CD4-positive, alpha-beta memory T cell (primary cell): ENCODE measurements at regions not wholly inside any gene's neighbourhood (a gene's known extent, or its start where the extent isn't known, plus 50 kb on each side); places are given as distances from the start of the nearest gene placed in this dataset.

Experiments used
- CTCF ChIA-PET: fragments of 350-600 bp; sonication (Branson Sonifier 250); formaldehyde crosslinking; loops from one replicate; lab custom pipeline; 2021; ENCODE audit warnings: inconsistent platforms; ENCODE audit not compliant: partially characterized antibody; lab: Charles Lee
- POLR2A ChIA-PET: fragments of 350-600 bp; sonication (Branson Sonifier 250); formaldehyde crosslinking; loops from one replicate; lab custom pipeline; 2021; ENCODE audit not compliant: partially characterized antibody; lab: Charles Lee
- DNase-seq, 5 donors: peaks; one replicate each; pipeline versions ENCODE4 v3.0.0 to v3.0.0-alpha.2; 2020 to 2022; ENCODE audit warnings: mixed read lengths in 1 of 5
- H3K27ac ChIP-seq: one replicate; pipeline ENCODE4 v1.7.0; 2013; ENCODE audit warnings: low read depth, low read length
- H3K27me3 ChIP-seq: 2 replicates; pipeline ENCODE4 v1.7.0; 2013; ENCODE audit warnings: mild to moderate bottlenecking, low read length, moderate library complexity; ENCODE audit not compliant: insufficient read depth
- H3K36me3 ChIP-seq: 2 replicates; pipeline ENCODE4 v1.7.0; 2013; ENCODE audit warnings: mild to moderate bottlenecking, low read length, moderate library complexity; ENCODE audit not compliant: insufficient read depth
- H3K4me1 ChIP-seq: 2 replicates; pipeline ENCODE4 v1.7.0; 2013; ENCODE audit warnings: mild to moderate bottlenecking, low read length, moderate library complexity; ENCODE audit not compliant: insufficient read depth
- H3K4me3 ChIP-seq, 2 donors: one replicate each; pipeline ENCODE4 v1.7.0; 2013; ENCODE audit warnings: low read length in 2 of 2, mild to moderate bottlenecking in 1 of 2
- H3K9me3 ChIP-seq, 2 donors: one replicate each; pipeline ENCODE4 v1.7.0; 2013; ENCODE audit warnings: low read length in 2 of 2, control low read depth in 1 of 2; ENCODE audit not compliant: control insufficient read depth in 1 of 2
- H3K27ac Mint-ChIP-seq, 7 donors: one replicate each; pipeline ENCODE4 v1.8.0; 2020 to 2021; ENCODE audit warnings: mixed read lengths in 7 of 7, mild to moderate bottlenecking in 6 of 7, inconsistent platforms in 3 of 7, moderate library complexity in 3 of 7
- H3K27me3 Mint-ChIP-seq, 2 donors: one replicate each; pipeline ENCODE4 v1.8.0; 2020 to 2021; ENCODE audit warnings: mixed read lengths in 2 of 2
- H3K36me3 Mint-ChIP-seq, 2 donors: one replicate each; pipeline ENCODE4 v1.8.0; 2020 to 2021; ENCODE audit warnings: mixed read lengths in 2 of 2, inconsistent platforms in 1 of 2, mild to moderate bottlenecking in 1 of 2
- H3K4me1 Mint-ChIP-seq, 4 donors: one replicate each; pipeline ENCODE4 v1.8.0; 2020 to 2021; ENCODE audit warnings: mixed read lengths in 4 of 4, mild to moderate bottlenecking in 1 of 4
- H3K4me3 Mint-ChIP-seq, 8 donors: one replicate each; pipeline ENCODE4 v1.8.0; 2020 to 2021; ENCODE audit warnings: mixed read lengths in 8 of 8, mild to moderate bottlenecking in 7 of 8, moderate library complexity in 6 of 8, inconsistent platforms in 3 of 8
- H3K9me3 Mint-ChIP-seq, 8 donors: one replicate each; pipeline ENCODE4 v1.8.0; 2020 to 2021; ENCODE audit warnings: mixed read lengths in 8 of 8, mild to moderate bottlenecking in 5 of 8, inconsistent platforms in 3 of 8, moderate library complexity in 1 of 8
- intact Hi-C: fragments of 100-400 bp; cut with micrococcal nuclease; formaldehyde crosslinking; loops from one replicate; pipeline ENCODE4 v1.15.1; 2023

DNA sequence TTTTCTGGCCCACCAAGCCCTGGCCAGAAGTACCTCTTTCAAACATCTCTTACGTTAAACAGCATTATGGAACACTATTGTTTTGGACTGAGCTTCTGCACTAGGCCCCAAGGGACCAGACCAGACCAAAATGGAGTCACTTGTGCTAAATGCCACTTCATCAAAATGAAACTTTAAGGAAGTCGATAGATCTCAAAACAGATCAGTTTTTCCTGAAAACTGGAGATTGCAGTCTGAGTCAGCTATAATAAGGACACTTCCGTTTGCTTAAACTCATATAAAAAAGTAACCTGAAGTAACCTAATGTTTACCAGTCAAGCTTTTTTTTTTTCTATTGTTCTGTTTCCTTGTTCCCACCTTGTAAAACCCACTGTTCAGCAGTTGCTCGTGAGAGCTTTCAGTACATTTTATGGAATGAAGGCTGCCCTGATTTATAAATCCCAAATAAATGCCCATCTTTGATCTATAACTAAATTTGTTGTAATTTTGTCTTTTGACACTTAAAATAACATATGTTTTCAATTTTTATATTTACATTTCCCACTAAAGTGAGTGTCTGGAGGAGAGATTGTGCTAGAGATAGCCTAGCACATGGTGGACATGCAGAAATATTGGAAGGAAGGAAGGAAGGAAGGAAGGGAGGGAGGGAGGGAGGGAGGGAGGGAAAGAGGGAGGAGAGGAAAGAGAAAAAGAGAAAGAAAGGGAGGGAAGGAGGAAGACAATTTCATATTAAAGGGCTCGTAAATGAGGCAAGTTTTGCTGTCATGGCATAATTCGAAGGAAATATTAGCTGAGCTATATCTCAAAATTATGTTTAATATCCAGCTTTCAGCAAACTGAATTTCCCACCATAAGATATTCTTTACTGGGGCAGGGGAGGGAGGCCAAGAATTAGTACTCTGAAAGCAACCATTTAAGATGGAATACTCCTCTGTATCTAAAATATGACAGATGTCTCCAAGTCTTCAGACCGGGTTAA lies 77.0 kb upstream of the CXADR start:
- Mint-ChIP-seq H3K4me1 (peaks cover 0 to 1% (median 0%) of the 10 kb centered on the region in 4 donors), H3K27me3 (peaks cover 5 to 11% of the 10 kb centered on the region in 2 donors), H3K4me3 (no peak overlapping the region), H3K9me3 (peaks cover 0 to 3% (median 0%) of the 10 kb centered on the region in 8 donors), H3K27ac (no peak overlapping the region), H3K36me3 (no peaks in the 10 kb centered on the region)
- ChIA-PET CTCF (no interaction called here), POLR2A (no interaction called here)
- H3K36me3 ChIP-seq = no peaks in the 10 kb centered on the region
- no peaks in the 10 kb centered on the region for H3K4me1 ChIP-seq
- H3K27ac ChIP-seq = no peak overlapping the region
- intact Hi-C loops = no loop called here
- no peaks in the 10 kb centered on the region for H3K9me3 ChIP-seq
- no peaks in the 10 kb centered on the region for H3K27me3 ChIP-seq
- no peak overlapping the region for H3K4me3 ChIP-seq
- DNase-seq = no peak

DNA sequence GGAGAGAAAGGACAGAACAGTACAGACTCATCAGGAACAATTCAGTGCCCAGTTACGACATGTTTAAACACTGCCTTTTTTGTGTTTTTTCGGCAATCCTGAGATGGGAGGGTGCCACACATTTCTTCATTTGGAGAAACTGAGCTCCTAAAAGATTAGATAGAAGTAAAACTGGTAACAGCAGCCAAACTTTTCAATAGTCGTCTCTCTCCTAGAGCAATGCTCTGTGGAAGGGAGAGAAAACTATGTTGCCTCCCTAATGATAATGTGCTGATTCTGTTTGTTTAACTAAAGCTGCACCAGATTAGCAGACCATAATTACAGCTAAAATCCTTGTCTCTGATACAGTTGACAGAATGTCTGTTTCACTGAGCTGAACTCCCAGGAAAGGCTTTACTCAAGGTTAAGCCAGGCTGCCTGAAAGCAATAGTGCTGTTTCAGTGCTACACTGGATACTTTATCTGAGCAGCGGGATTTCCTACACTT lies 76.2 kb upstream of the CXADR start:
- no peak for DNase-seq

DNA sequence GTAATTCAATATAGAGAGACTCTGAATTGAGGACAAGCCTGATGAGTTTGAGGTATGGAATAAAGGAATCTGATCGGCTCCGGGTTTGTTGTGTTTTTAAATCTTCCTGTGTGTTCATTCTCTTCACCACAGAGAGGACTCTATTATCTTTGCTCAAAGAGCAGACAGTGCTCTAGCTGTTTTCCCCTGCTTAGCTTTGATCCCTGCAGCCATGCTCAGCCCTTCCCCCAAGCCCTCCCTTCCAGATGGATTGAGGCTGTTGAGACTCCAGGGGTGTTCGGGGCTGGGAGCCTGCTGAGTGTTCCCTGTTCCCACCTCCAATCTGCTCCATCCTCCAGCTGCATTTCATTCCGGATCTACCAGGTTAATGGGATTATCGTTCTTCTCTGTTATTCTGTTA lies 74.2 kb upstream of the CXADR start:
- no peak overlapping the region for H3K4me3 Mint-ChIP-seq
- H3K4me3 ChIP-seq = no peak overlapping the region
- H3K27ac ChIP-seq = no peak overlapping the region
- H3K27ac Mint-ChIP-seq = no peak overlapping the region
- no peaks in the 10 kb centered on the region for H3K9me3 ChIP-seq
- CTCF ChIA-PET = no interaction called here
- H3K27me3 ChIP-seq = no peaks in the 10 kb centered on the region
- H3K36me3 Mint-ChIP-seq = no peaks in the 10 kb centered on the region
- peaks cover 0 to 1% (median 0%) of the 10 kb centered on the region in 4 donors for H3K4me1 Mint-ChIP-seq
- no peak for DNase-seq
- POLR2A ChIA-PET = no interaction called here
- H3K36me3 ChIP-seq = no peaks in the 10 kb centered on the region
- H3K4me1 ChIP-seq = no peaks in the 10 kb centered on the region
- intact Hi-C loops = no loop called here
- peaks cover 5 to 13% of the 10 kb centered on the region in 2 donors for H3K27me3 Mint-ChIP-seq
- peaks cover 0 to 3% (median 0%) of the 10 kb centered on the region in 8 donors for H3K9me3 Mint-ChIP-seq

More for the DNA sequence above, 76.2 kb upstream of the CXADR start:
- peaks cover 5 to 13% of the 10 kb centered on the region in 2 donors for H3K27me3 Mint-ChIP-seq
- CTCF ChIA-PET = no interaction called here
- Histone ChIP-seq H3K4me3 (no peak overlapping the region), H3K27ac (no peak overlapping the region), H3K36me3 (no peaks in the 10 kb centered on the region), H3K4me1 (no peaks in the 10 kb centered on the region), H3K27me3 (no peaks in the 10 kb centered on the region), H3K9me3 (no peaks in the 10 kb centered on the region)
- H3K9me3 Mint-ChIP-seq = peaks cover 0 to 3% (median 0%) of the 10 kb centered on the region in 8 donors
- no peaks in the 10 kb centered on the region for H3K36me3 Mint-ChIP-seq
- intact Hi-C loops = no loop called here
- no peak overlapping the region for H3K4me3 Mint-ChIP-seq
- H3K27ac Mint-ChIP-seq = no peak overlapping the region
- POLR2A ChIA-PET = no interaction called here
- H3K4me1 Mint-ChIP-seq = peaks cover 0 to 1% (median 0%) of the 10 kb centered on the region in 4 donors

DNA sequence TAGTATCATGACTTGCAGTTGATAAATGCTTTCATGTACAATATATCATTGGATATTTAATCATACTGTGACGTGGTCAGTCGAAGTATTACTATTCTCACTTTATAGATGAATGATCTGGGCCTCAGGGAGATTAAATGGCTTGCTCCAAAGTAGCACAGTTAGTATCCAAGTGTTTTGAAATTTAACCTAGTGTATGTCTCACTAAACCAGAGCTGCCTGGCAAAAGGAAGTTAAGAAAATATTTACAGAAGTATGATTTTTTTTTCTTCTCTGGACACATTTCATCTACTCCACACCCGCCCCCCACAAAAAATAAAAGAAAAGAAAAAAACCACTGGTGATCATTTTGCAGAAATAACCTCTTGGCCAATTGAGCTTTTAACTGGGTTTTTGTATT lies 71.9 kb upstream of the CXADR start:
- Histone ChIP-seq H3K9me3 (no peaks in the 10 kb centered on the region), H3K27me3 (no peaks in the 10 kb centered on the region), H3K4me1 (no peaks in the 10 kb centered on the region), H3K27ac (no peak overlapping the region), H3K4me3 (no peak overlapping the region), H3K36me3 (no peaks in the 10 kb centered on the region)
- H3K9me3 Mint-ChIP-seq = peaks cover 0 to 3% (median 0%) of the 10 kb centered on the region in 8 donors
- H3K4me3 Mint-ChIP-seq = no peak overlapping the region
- H3K36me3 Mint-ChIP-seq = no peaks in the 10 kb centered on the region
- intact Hi-C loops = no loop called here
- no peak for DNase-seq
- peaks cover 5 to 13% of the 10 kb centered on the region in 2 donors for H3K27me3 Mint-ChIP-seq
- POLR2A ChIA-PET = no interaction called here
- H3K27ac Mint-ChIP-seq = no peak overlapping the region
- no peaks in the 10 kb centered on the region for H3K4me1 Mint-ChIP-seq
- CTCF ChIA-PET = no interaction called here

DNA sequence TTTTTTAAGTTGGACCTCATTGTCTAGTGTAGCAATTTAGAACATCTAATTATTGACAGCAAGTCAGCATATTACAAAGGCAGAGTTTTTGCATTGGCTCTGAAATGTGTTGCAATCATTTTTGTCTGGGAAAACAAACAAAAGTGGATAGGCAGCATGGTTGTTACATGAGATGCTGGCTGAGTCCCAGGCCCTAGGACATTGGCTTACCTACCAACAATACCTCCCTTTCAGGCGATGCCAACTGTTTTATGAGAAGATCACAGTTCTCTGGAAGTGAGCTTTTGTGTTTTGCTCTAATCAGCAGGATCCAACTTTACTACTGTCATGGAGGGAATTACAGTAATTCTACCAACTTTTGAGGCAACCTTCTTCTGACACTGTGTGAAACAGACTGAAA lies 71.5 kb upstream of the CXADR start:
- no peaks in the 10 kb centered on the region for H3K9me3 ChIP-seq
- Mint-ChIP-seq H3K27me3 (peaks cover 5 to 13% of the 10 kb centered on the region in 2 donors), H3K4me3 (no peak overlapping the region), H3K36me3 (no peaks in the 10 kb centered on the region), H3K4me1 (no peaks in the 10 kb centered on the region), H3K9me3 (peaks cover 0 to 3% (median 0%) of the 10 kb centered on the region in 8 donors), H3K27ac (no peak overlapping the region)
- no peaks in the 10 kb centered on the region for H3K4me1 ChIP-seq
- DNase-seq = no peak
- H3K27me3 ChIP-seq = no peaks in the 10 kb centered on the region
- ChIA-PET CTCF (no interaction called here), POLR2A (no interaction called here)
- no peak overlapping the region for H3K27ac ChIP-seq
- no peaks in the 10 kb centered on the region for H3K36me3 ChIP-seq
- no peak overlapping the region for H3K4me3 ChIP-seq
- intact Hi-C loops = no loop called here

DNA sequence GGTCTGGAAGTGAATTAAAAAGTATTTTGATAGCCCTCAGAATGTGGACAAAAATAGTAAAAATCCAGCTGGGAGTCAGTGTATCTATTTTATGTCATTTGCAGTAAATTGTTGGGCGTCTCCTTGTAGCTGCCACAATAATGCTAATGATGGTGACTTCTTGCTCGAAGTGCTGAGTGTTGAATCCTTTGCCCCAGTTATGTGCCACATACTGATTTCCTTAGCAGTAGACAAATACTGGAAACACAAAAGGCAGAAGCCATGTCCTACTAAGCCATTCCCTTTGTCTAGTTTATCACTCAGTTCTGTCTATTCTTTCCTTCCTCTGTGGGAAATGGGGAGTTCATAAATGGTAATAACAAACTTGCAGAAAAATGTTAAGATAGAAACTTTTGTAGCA lies 70.7 kb upstream of the CXADR start:
- Histone ChIP-seq H3K9me3 (no peaks in the 10 kb centered on the region), H3K27me3 (no peaks in the 10 kb centered on the region), H3K36me3 (no peaks in the 10 kb centered on the region), H3K27ac (no peak overlapping the region), H3K4me1 (no peaks in the 10 kb centered on the region), H3K4me3 (no peak overlapping the region)
- Mint-ChIP-seq H3K36me3 (no peaks in the 10 kb centered on the region), H3K9me3 (peaks cover 0 to 3% (median 0%) of the 10 kb centered on the region in 8 donors), H3K27me3 (peaks cover 5 to 11% of the 10 kb centered on the region in 2 donors), H3K27ac (no peak overlapping the region), H3K4me1 (no peaks in the 10 kb centered on the region), H3K4me3 (no peak overlapping the region)
- CTCF ChIA-PET = no interaction called here
- POLR2A ChIA-PET = no interaction called here
- DNase-seq = no peak
- intact Hi-C loops = no loop called here

DNA sequence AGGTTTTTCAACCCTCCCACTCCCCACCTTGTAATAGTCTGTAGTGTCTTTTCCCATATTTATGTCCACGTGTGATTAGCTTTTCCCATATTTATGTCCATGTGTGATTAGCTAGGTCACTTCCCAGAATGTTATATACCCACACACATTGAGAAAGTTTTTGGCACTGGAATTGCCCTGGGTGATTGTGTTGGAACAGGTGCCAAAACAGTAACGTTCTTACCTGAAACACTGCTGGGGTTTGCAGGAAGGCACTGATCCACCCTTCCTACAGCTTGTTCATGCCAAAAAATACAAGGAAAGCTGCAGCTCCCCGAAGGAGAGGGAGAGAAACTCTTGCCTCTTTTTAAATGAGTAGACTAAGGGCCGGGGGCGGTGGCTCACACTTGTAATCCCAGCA lies 68.0 kb upstream of the CXADR start:
- H3K36me3 Mint-ChIP-seq = no peaks in the 10 kb centered on the region
- CTCF ChIA-PET = no interaction called here
- H3K4me3 Mint-ChIP-seq = no peak overlapping the region
- Histone ChIP-seq H3K4me1 (no peaks in the 10 kb centered on the region), H3K4me3 (no peak overlapping the region), H3K36me3 (no peaks in the 10 kb centered on the region), H3K9me3 (no peaks in the 10 kb centered on the region), H3K27me3 (no peaks in the 10 kb centered on the region), H3K27ac (no peak overlapping the region)
- intact Hi-C loops = no loop called here
- H3K4me1 Mint-ChIP-seq = no peaks in the 10 kb centered on the region
- H3K27me3 Mint-ChIP-seq = peaks cover 0 to 3% of the 10 kb centered on the region in 2 donors
- peaks cover 0 to 3% (median 0%) of the 10 kb centered on the region in 8 donors for H3K9me3 Mint-ChIP-seq
- H3K27ac Mint-ChIP-seq = no peak overlapping the region
- POLR2A ChIA-PET = no interaction called here
- DNase-seq = no peak
